K562 (cell line): ENCODE measurements at regions not wholly inside any gene's neighbourhood (a gene's known extent, or its start where the extent isn't known, plus 50 kb on each side); places are given as distances from the start of the nearest gene placed in this dataset.
A peak's percentile ranks its signal among the peaks of the same experiment; 100 is the strongest.

Experiments
- ATAC-seq: fragments of 200-7000 bp; cut with Tn5 transposase; 3 replicates; pipeline ENCODE4 v1.9.1; 2020; ENCODE audit warnings: moderate library complexity
- BruUV-seq: library from RNA; stranded (reverse); fragments of 400-500 nt; replicated peaks from 2 replicates; lab custom pipeline; 2021; lab: Mats Ljungman, UMichigan
- CTCF ChIA-PET: fragments of 300-600 bp; formaldehyde crosslinking; extraction: SDS; loops from one replicate; lab custom pipeline; 2021; ENCODE audit warnings: low intra/inter-chr PET ratio; lab: Yijun Ruan, JAX
- POLR2A ChIA-PET: fragments of 300-600, 350-650 bp; sonication (Branson Sonifier 250); formaldehyde crosslinking; extraction: SDS; loops from one replicate; lab custom pipeline; 2021; ENCODE audit warnings: antibody characterized with exemption, inconsistent platforms; lab: Yijun Ruan, JAX
- DNase-seq, 4 experiments: peaks; one replicate each; pipeline versions ENCODE4 v3.0.0 to v3.0.0-alpha.2; 2011 to 2018; ENCODE audit warnings: low spot score in 3 of 4, mixed read lengths in 3 of 4; ENCODE audit errors: extremely low read depth in 1 of 4
- FAIRE-seq: peaks from 2 replicates; lab custom pipeline; 2011; peaks lifted over from hg19 to GRCh38; lab: Jason Lieb, UNC
- H2AFZ ChIP-seq: 2 replicates; pipeline ENCODE4 v1.6.0; 2011; ENCODE audit warnings: low read depth, low read length, control low read depth, inconsistent platforms
- H3K27ac ChIP-seq: fragments of 200-600 bp; 3 replicates; pipeline ENCODE4 v1.8.0; 2011; ENCODE audit warnings: low read depth, mild to moderate bottlenecking, control low read depth, inconsistent platforms, low read length, moderate library complexity, mixed read lengths; ENCODE audit errors: extremely low read depth
- H3K27me3 ChIP-seq, 2 experiments: fragments of 300-600 bp in 1 of 2; 2 replicates in 1 of 2; 3 replicates in 1 of 2; pipeline versions ENCODE4 v1.6.0 to v1.8.0; 2011; ENCODE audit warnings: inconsistent platforms in 2 of 2, low read length in 2 of 2, mild to moderate bottlenecking in 1 of 2, mixed read lengths in 1 of 2, moderate library complexity in 1 of 2; ENCODE audit not compliant: control insufficient read depth in 2 of 2, insufficient read depth in 2 of 2
- H3K36me3 ChIP-seq: fragments of 300-600 bp; 3 replicates; pipeline ENCODE4 v1.8.0; 2011; ENCODE audit warnings: mild to moderate bottlenecking, low read length, inconsistent platforms; ENCODE audit not compliant: control insufficient read depth, insufficient read depth
- H3K4me1 ChIP-seq, 2 experiments: fragments of 200-600 bp in 1 of 2; replicated peaks in 1 of 2; 2 replicates in 1 of 2; 3 replicates in 1 of 2; pipeline versions ENCODE4 v1.5.1 to v1.8.0; 2011; ENCODE audit warnings: inconsistent platforms in 2 of 2, low read length in 2 of 2, mild to moderate bottlenecking in 1 of 2, mixed read lengths in 1 of 2, moderate library complexity in 1 of 2; ENCODE audit not compliant: control insufficient read depth in 2 of 2, insufficient read depth in 2 of 2
- H3K4me2 ChIP-seq: 2 replicates; pipeline ENCODE4 v1.6.1; 2011; ENCODE audit warnings: low read length, control low read depth, inconsistent platforms, mixed read lengths; ENCODE audit not compliant: insufficient read depth
- H3K4me3 ChIP-seq: fragments of 200-600 bp; sonication (generic), shearing (Covaris generic); 2 replicates; pipeline ENCODE4 v1.5.1; 2016; ENCODE audit warnings: control low read depth, inconsistent platforms
- H3K79me2 ChIP-seq: fragments of 200-600 bp; 3 replicates; pipeline ENCODE4 v1.8.0; 2011; ENCODE audit warnings: low read length, inconsistent platforms; ENCODE audit not compliant: control insufficient read depth, insufficient read depth
- H3K9ac ChIP-seq, 2 experiments: 2 replicates each; pipeline versions ENCODE4 v1.6.0 to v1.6.1; 2011; ENCODE audit warnings: low read depth in 2 of 2, low read length in 2 of 2, control low read depth in 1 of 2, inconsistent platforms in 1 of 2, mild to moderate bottlenecking in 1 of 2, mixed read lengths in 1 of 2; ENCODE audit not compliant: insufficient read depth in 1 of 2
- H3K9me1 ChIP-seq: one replicate; pipeline ENCODE4 v1.6.0; 2011; ENCODE audit warnings: inconsistent platforms, mild to moderate bottlenecking, low read length, moderate library complexity; ENCODE audit not compliant: control insufficient read depth, insufficient read depth
- H3K9me3 ChIP-seq: replicated peaks from 2 replicates; pipeline ENCODE4 v1.5.1; 2011; ENCODE audit warnings: low read depth, low read length, inconsistent platforms; ENCODE audit not compliant: control insufficient read depth, insufficient read depth
- H4K20me1 ChIP-seq: replicated peaks from 2 replicates; pipeline ENCODE4 v1.6.1; 2011; ENCODE audit warnings: low read length, inconsistent platforms, mixed read lengths; ENCODE audit not compliant: control insufficient read depth, insufficient read depth
- C11orf30 ChIP-seq: fragments of 450-650 bp; IDR thresholded peaks from 2 replicates; pipeline ENCODE4 v1.6.1; 2016; ENCODE audit warnings: low read depth, mild to moderate bottlenecking
- HMG20B ChIP-seq: fragments of 250-450 bp; sonication (Bioruptor Pico); IDR thresholded peaks from 2 replicates; pipeline ENCODE4 v1.5.0; 2021; ENCODE audit warnings: mild to moderate bottlenecking
- MAFF ChIP-seq: IDR thresholded peaks from 2 replicates; pipeline ENCODE4 v1.6.1; 2012; ENCODE audit warnings: low read length, improper control_type of control experiment
- SAFB2 ChIP-seq: fragments of 200-400 bp; formaldehyde crosslinking; IDR thresholded peaks from 2 replicates; pipeline ENCODE4 v1.6.1; 2018; ENCODE audit warnings: borderline replicate concordance, low read length, low read depth, moderate library complexity; ENCODE audit not compliant: severe bottlenecking
- TCF7L2 ChIP-seq: fragments of 150-350 bp; IDR thresholded peaks from 2 replicates; pipeline ENCODE4 v1.6.1; 2016; ENCODE audit warnings: low read depth, mild to moderate bottlenecking, low read length, moderate library complexity
- ZNF232 ChIP-seq: sonication (generic); formaldehyde crosslinking; IDR thresholded peaks from 2 replicates; pipeline ENCODE4 v1.8.0; 2022; ENCODE audit warnings: mild to moderate bottlenecking, missing genetic modification reagents
- ZNF316 ChIP-seq: fragments of 450-650 bp; IDR thresholded peaks from 2 replicates; pipeline ENCODE4 v1.6.1; 2016
- WGBS: fragments of 100-300 bp; shearing (Covaris generic); methylation state at CpG from one replicate; pipeline ENCODE4 v1.1.6; 2016; ENCODE audit warnings: low coverage, mixed read lengths; ENCODE audit not compliant: insufficient coverage; ENCODE audit errors: missing lambda C conversion rate; 5-methylcytosine and 5-hydroxymethylcytosine counted together
- in situ Hi-C: fragments of 300-500 bp; cut with MboI; formaldehyde crosslinking; loops from 4 replicates; pipeline ENCODE4 v1.15.0; 2018; ENCODE audit warnings: inconsistent platforms, mixed read lengths
- intact Hi-C: fragments of 100-400 bp; cut with micrococcal nuclease; formaldehyde crosslinking; loops from 2 replicates; pipeline ENCODE4 v1.14.2; 2022

DNA sequence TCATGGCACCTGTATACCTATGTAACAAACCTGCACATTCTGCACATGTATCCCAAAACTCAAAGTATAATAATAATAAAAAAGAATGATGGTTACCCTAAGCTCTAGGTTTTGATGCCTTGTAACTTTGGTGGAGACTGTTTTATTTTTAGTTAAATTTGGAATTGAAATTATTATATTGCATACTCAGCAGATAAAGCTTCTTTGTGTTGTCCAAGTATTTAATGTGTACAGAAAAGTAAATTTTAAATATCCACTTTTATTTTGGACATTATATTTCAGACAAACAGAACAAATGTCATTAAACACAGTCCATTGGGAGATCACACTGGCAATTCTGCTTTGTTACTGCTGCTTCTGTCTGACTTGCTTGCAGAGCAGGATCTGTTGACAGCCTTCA is 684.5 kb upstream of the CT83 start:
- Histone ChIP-seq H3K27me3 (no peaks in the 10 kb centered on the region), H3K79me2 (no peaks in the 10 kb centered on the region), H2AFZ (no peak overlapping the region), H3K9me1 (no peaks in the 10 kb centered on the region), H3K4me2 (no peak overlapping the region), H4K20me1 (no peaks in the 10 kb centered on the region), H3K4me1 (no peaks in the 10 kb centered on the region), H3K9ac (no peak overlapping the region), H3K4me3 (no peak overlapping the region), H3K27ac (no peak overlapping the region), H3K9me3 (no peaks in the 10 kb centered on the region), H3K36me3 (no peaks in the 10 kb centered on the region)
- in situ Hi-C loops = no loop called here
- FAIRE-seq (no peak), DNase-seq (no peak), ATAC-seq (no peak)
- BruUV-seq = no TSS peak
- CTCF ChIA-PET = no interaction called here
- intact Hi-C loops = no loop called here
- TF ChIP-seq ZNF316 (peak; percentile 44; the same call in 1 of the 2 replicates), SAFB2 (no peak), MAFF (peak; percentile 31; the same call in 1 of the 2 replicates), C11orf30 (peak; percentile 22; the same call in 1 of the 2 replicates)
- POLR2A ChIA-PET = no interaction called here

DNA sequence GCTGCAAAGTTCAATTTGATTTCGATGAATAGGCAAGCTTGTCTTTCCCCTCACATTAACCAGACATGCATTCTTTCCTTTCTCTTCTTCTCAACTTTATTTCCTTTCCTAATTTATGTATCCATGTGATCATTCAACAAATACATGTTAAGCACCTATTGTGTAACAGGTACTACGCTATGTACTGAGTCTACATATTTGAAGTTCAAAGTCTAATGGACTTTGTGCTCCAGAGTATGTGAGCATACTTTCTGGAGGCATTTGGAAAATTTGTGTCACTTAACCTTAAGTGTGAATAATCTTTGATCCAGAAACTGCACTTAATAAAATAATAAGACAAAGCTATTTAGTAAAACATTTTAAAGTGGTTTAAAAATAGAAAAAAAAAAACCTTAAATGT is 675.3 kb upstream of the CT83 start:
- H3K4me2 ChIP-seq = no peak overlapping the region
- 0% methylated on average over 2 of the region's 2 CpGs for WGBS
- H4K20me1 ChIP-seq = no peaks in the 10 kb centered on the region
- no peaks in the 10 kb centered on the region for H3K36me3 ChIP-seq
- ATAC-seq = no peak
- no TSS peak for BruUV-seq
- DNase-seq = no peak
- no peaks in the 10 kb centered on the region for H3K9me3 ChIP-seq
- no peak overlapping the region for H3K9ac ChIP-seq
- no peak for FAIRE-seq
- no peak overlapping the region for H3K27ac ChIP-seq
- H3K9me1 ChIP-seq = no peaks in the 10 kb centered on the region
- H3K79me2 ChIP-seq = no peaks in the 10 kb centered on the region
- in situ Hi-C loops = no loop called here
- ChIA-PET POLR2A (no interaction called here), CTCF (no interaction called here)
- no peaks in the 10 kb centered on the region for H3K4me1 ChIP-seq
- no peak overlapping the region for H3K4me3 ChIP-seq
- no peaks in the 10 kb centered on the region for H3K27me3 ChIP-seq
- intact Hi-C loops = no loop called here
- H2AFZ ChIP-seq = no peak overlapping the region
- TF ChIP-seq TCF7L2 (no peak), ZNF232 (CRISPR knock-in tag) (no peak), HMG20B (CRISPR knock-in tag) (no peak)
